ENCODE measurements at regions not wholly inside any gene's neighbourhood (a gene's known extent, or its start where the extent isn't known, plus 50 kb on each side); places are given as distances from the start of the nearest gene placed in this dataset.
"Not testable (repeated sequence)": the region's sequence is repeated elsewhere in the genome, so short reads cannot be mapped to it uniquely, and the experiment has no call there.

GRCh38 chr20:40284611-40285010, 404.4 kb downstream of the MAFB start:
- no peak for DNase-seq (ENCODE audit: low read depth in 4 of 4, low spot score in 1 of 4)

- no peak for DNase-seq (ENCODE audit: low read depth in 4 of 4, low spot score in 1 of 4)
These were observed 405.3 kb downstream of the MAFB start for GRCh38 chr20:40283689-40284088.

GRCh38 chr20:40282941-40283340, 406.1 kb downstream of the MAFB start:
- DNase-seq (ENCODE audit: low read depth in 4 of 4, low spot score in 1 of 4): no peak

- DNase-seq (ENCODE audit: low read depth in 4 of 4, low spot score in 1 of 4): no peak
These were observed 406.5 kb downstream of the MAFB start for GRCh38 chr20:40282541-40282940.

GRCh38 chr20:40280616-40281015, 408.4 kb downstream of the MAFB start:
- no peak for DNase-seq (ENCODE audit: low read depth in 4 of 4, low spot score in 1 of 4)

GRCh38 chr20:40279390-40279789, 409.6 kb downstream of the MAFB start:
- DNase-seq (ENCODE audit: low read depth in 4 of 4, low spot score in 1 of 4): no peak

- no peak for DNase-seq (ENCODE audit: low read depth in 4 of 4, low spot score in 1 of 4)
These were observed 410.4 kb downstream of the MAFB start for GRCh38 chr20:40278673-40279072.

- DNase-seq (ENCODE audit: low read depth in 4 of 4, low spot score in 1 of 4): no peak
These were observed 412.7 kb downstream of the MAFB start for GRCh38 chr20:40276301-40276700.

- no peak for DNase-seq (ENCODE audit: low read depth in 4 of 4, low spot score in 1 of 4)
These were observed 413.3 kb downstream of the MAFB start for GRCh38 chr20:40275738-40276137.

- no peak for DNase-seq (ENCODE audit: low read depth in 4 of 4, low spot score in 1 of 4)
These were observed 414.0 kb downstream of the MAFB start for GRCh38 chr20:40274912-40275533.

- not testable (repeated sequence) for DNase-seq (ENCODE audit: low read depth in 4 of 4, low spot score in 1 of 4)
These were observed 419.8 kb downstream of the MAFB start for GRCh38 chr20:40269274-40269673.

- no peak for DNase-seq (ENCODE audit: low read depth in 4 of 4, low spot score in 1 of 4)
These were observed 420.5 kb downstream of the MAFB start for GRCh38 chr20:40268321-40269075.

- no peak for DNase-seq (ENCODE audit: low read depth in 4 of 4, low spot score in 1 of 4)
These were observed 423.1 kb downstream of the MAFB start for GRCh38 chr20:40265825-40266533.

- no peak for DNase-seq (ENCODE audit: low read depth in 4 of 4, low spot score in 1 of 4)
These were observed 426.8 kb downstream of the MAFB start for GRCh38 chr20:40262219-40262618.

- DNase-seq (ENCODE audit: low read depth in 4 of 4, low spot score in 1 of 4): no peak
These were observed 430.1 kb downstream of the MAFB start for GRCh38 chr20:40258931-40259330.

- no peak for DNase-seq (ENCODE audit: low read depth in 4 of 4, low spot score in 1 of 4)
These were observed 431.3 kb downstream of the MAFB start for GRCh38 chr20:40257763-40258162.

- DNase-seq (ENCODE audit: low read depth in 4 of 4, low spot score in 1 of 4): no peak
These were observed 433.7 kb downstream of the MAFB start for GRCh38 chr20:40255365-40255764.

GRCh38 chr20:40254023-40254772, 434.8 kb downstream of the MAFB start:
- DNase-seq (ENCODE audit: low read depth in 4 of 4, low spot score in 1 of 4): no peak

- DNase-seq (ENCODE audit: low read depth in 4 of 4, low spot score in 1 of 4): no peak
These were observed 437.6 kb downstream of the MAFB start for GRCh38 chr20:40251284-40251932.

GRCh38 chr20:40249805-40250204, 439.2 kb downstream of the MAFB start:
- DNase-seq (ENCODE audit: low read depth in 4 of 4, low spot score in 1 of 4): no peak

- DNase-seq (ENCODE audit: low read depth in 4 of 4, low spot score in 1 of 4): no peak
These were observed 443.2 kb downstream of the MAFB start for GRCh38 chr20:40245829-40246228.
